ENCODE measurements at regions not wholly inside any gene's neighbourhood (a gene's known extent, or its start where the extent isn't known, plus 50 kb on each side); places are given as distances from the start of the nearest gene placed in this dataset.

- ChIA-PET CTCF (no interaction called here), POLR2A (no interaction called here)
- TF ChIP-seq CTBP1 (IDR thresholded peaks at IDR 0.05; ENCODE audit: borderline replicate concordance) (no peak), NFRKB (IDR thresholded peaks at IDR 0.05) (no peak), FOXK2 (IDR thresholded peaks at IDR 0.05) (no peak), ZNF384 (IDR thresholded peaks at IDR 0.05) (no peak), LEF1 (IDR thresholded peaks at IDR 0.05; ENCODE audit: borderline replicate concordance) (no peak), BHLHE40 (IDR thresholded peaks at IDR 0.05; ENCODE audit: borderline replicate concordance) (no peak), L3MBTL2 (conservative IDR thresholded peaks at IDR 0.05) (no peak), FOXM1 (IDR thresholded peaks at IDR 0.05; ENCODE audit: borderline replicate concordance) (no peak), ARNT (IDR thresholded peaks at IDR 0.05) (no peak)
- no peak for DNase-seq (ENCODE audit: extremely low spot score)
Observed at GRCh38 chr2:221125691-221126090, 446.4 kb downstream of the EPHA4 start.

GRCh38 chr2:221129657-221130056 lies 442.4 kb downstream of the EPHA4 start:
- TF ChIP-seq ARNT (IDR thresholded peaks at IDR 0.05) (no peak), ELF4 (IDR thresholded peaks at IDR 0.05) (no peak), FOXK2 (IDR thresholded peaks at IDR 0.05) (no peak), HDGF (IDR thresholded peaks at IDR 0.05; ENCODE audit: borderline replicate concordance) (no peak), CTBP1 (IDR thresholded peaks at IDR 0.05; ENCODE audit: borderline replicate concordance) (no peak), FOXM1 (IDR thresholded peaks at IDR 0.05; ENCODE audit: borderline replicate concordance) (no peak), SUZ12 (IDR thresholded peaks at IDR 0.05) (no peak), L3MBTL2 (conservative IDR thresholded peaks at IDR 0.05) (no peak), LEF1 (IDR thresholded peaks at IDR 0.05; ENCODE audit: borderline replicate concordance) (no peak), NFRKB (IDR thresholded peaks at IDR 0.05) (no peak), FOXA1 (IDR thresholded peaks at IDR 0.05) (no peak), BHLHE40 (IDR thresholded peaks at IDR 0.05; ENCODE audit: borderline replicate concordance) (no peak), ZNF384 (IDR thresholded peaks at IDR 0.05) (no peak; the same call in 1 of the 2 replicates), TARDBP (IDR thresholded peaks at IDR 0.05) (no peak), SP1 (IDR thresholded peaks at IDR 0.05) (no peak)
- TF ChIP-seq, protein P1, sequence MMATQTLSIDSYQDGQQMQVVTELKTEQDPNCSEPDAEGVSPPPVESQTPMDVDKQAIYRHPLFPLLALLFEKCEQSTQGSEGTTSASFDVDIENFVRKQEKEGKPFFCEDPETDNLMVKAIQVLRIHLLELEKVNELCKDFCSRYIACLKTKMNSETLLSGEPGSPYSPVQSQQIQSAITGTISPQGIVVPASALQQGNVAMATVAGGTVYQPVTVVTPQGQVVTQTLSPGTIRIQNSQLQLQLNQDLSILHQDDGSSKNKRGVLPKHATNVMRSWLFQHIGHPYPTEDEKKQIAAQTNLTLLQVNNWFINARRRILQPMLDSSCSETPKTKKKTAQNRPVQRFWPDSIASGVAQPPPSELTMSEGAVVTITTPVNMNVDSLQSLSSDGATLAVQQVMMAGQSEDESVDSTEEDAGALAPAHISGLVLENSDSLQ (IDR thresholded peaks at IDR 0.05), result no peak
- POLR2A ChIA-PET, result no interaction called here
- CTCF ChIA-PET, result no interaction called here
- DNase-seq (ENCODE audit: extremely low spot score), result no peak

DNA sequence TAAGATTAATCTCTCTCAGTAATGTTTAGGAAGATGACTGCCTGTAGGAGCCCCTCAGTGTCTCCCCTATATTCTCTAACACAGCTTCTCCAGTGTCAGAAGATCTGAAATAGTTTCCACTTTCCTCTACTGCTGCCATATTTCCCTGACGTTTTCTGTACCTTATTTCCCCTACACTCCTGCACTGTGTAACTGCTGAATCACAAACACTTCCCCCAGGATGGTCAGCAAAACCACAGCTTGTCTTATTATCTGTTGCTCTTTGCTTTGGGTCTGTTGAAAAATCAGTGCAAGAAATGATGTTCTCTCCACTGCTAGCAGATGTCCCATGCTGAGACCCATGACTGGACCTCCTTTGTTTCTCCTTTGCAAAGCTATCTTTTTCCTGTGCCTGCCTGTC lies 441.7 kb downstream of the EPHA4 start:
- POLR2A ChIA-PET, result no interaction called here
- no peak for TF ChIP-seq FOXK2 (IDR thresholded peaks at IDR 0.05)
- TF ChIP-seq ZNF384 (IDR thresholded peaks at IDR 0.05), result no peak
- no peak for TF ChIP-seq L3MBTL2 (conservative IDR thresholded peaks at IDR 0.05)
- TF ChIP-seq NFRKB (IDR thresholded peaks at IDR 0.05), result no peak
- TF ChIP-seq CTBP1 (IDR thresholded peaks at IDR 0.05; ENCODE audit: borderline replicate concordance), result no peak
- TF ChIP-seq HDGF (IDR thresholded peaks at IDR 0.05; ENCODE audit: borderline replicate concordance), result no peak
- TF ChIP-seq TARDBP (IDR thresholded peaks at IDR 0.05), result no peak
- no peak for TF ChIP-seq LEF1 (IDR thresholded peaks at IDR 0.05; ENCODE audit: borderline replicate concordance)
- CTCF ChIA-PET, result no interaction called here
- DNase-seq (ENCODE audit: extremely low spot score), result no peak

- TF ChIP-seq CTBP1 (IDR thresholded peaks at IDR 0.05; ENCODE audit: borderline replicate concordance), result no peak
- TF ChIP-seq, protein P1 (IDR thresholded peaks at IDR 0.05), result no peak
- TF ChIP-seq FOXM1 (IDR thresholded peaks at IDR 0.05; ENCODE audit: borderline replicate concordance), result no peak
- TF ChIP-seq SUZ12 (IDR thresholded peaks at IDR 0.05), result no peak
- TF ChIP-seq SP1 (IDR thresholded peaks at IDR 0.05), result no peak
- POLR2A ChIA-PET, result no interaction called here
- CTCF ChIA-PET, result no interaction called here
- no peak for DNase-seq (ENCODE audit: extremely low spot score)
Observed at GRCh38 chr2:221133941-221134340, 438.2 kb downstream of the EPHA4 start.

DNA sequence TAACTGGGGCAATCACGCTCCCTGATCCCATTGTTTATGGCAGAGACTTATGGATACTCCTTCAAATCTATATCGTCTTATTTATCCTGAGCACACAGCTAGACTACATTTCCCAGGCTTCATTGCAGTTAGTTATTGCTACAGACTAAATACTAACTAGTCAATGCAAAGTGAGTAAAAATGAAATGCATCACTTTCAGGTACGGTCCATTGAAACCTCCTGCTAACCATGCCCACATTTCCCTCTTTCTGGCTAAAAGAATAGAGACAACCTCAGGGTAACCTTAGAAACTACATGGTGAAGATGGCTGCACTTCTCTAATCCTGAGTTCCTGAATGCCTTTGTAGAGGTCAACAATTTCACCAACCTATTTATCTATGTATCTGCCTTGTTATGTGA lies 437.4 kb downstream of the EPHA4 start:
- no peak for DNase-seq (ENCODE audit: extremely low spot score)
- ChIA-PET POLR2A (no interaction called here), CTCF (no interaction called here)
- TF ChIP-seq FOXM1 (IDR thresholded peaks at IDR 0.05; ENCODE audit: borderline replicate concordance), result no peak
- TF ChIP-seq ELF4 (IDR thresholded peaks at IDR 0.05), result no peak
- TF ChIP-seq CTBP1 (IDR thresholded peaks at IDR 0.05; ENCODE audit: borderline replicate concordance), result no peak
- TF ChIP-seq SUZ12 (IDR thresholded peaks at IDR 0.05), result no peak
- TF ChIP-seq ZNF384 (IDR thresholded peaks at IDR 0.05), result no peak
- no peak for TF ChIP-seq NFRKB (IDR thresholded peaks at IDR 0.05)
- TF ChIP-seq LEF1 (IDR thresholded peaks at IDR 0.05; ENCODE audit: borderline replicate concordance), result no peak
- no peak for TF ChIP-seq ARNT (IDR thresholded peaks at IDR 0.05)
- TF ChIP-seq SP1 (IDR thresholded peaks at IDR 0.05), result no peak
- TF ChIP-seq, protein P1 (IDR thresholded peaks at IDR 0.05), result no peak

GRCh38 chr2:221135699-221136098 lies 436.4 kb downstream of the EPHA4 start:
- ChIA-PET POLR2A (no interaction called here), CTCF (interaction anchor here (0.7 kb wide), 1 partner anchor 1006 kb away, joined by 3 read pairs; no protein-coding TSS in a partner anchor)
- no peak for DNase-seq (ENCODE audit: extremely low spot score)
- TF ChIP-seq ZNF384 (IDR thresholded peaks at IDR 0.05) (no peak), FOXM1 (IDR thresholded peaks at IDR 0.05; ENCODE audit: borderline replicate concordance) (no peak), CTBP1 (IDR thresholded peaks at IDR 0.05; ENCODE audit: borderline replicate concordance) (no peak)
- TF ChIP-seq, protein P1 (IDR thresholded peaks at IDR 0.05), result no peak

Measured in HEK293T (cell line).